Suprapubic skin (tissue), 4 donors: ENCODE measurements at regions not wholly inside any gene's neighbourhood (a gene's known extent, or its start where the extent isn't known, plus 50 kb on each side); places are given as distances from the start of the nearest gene placed in this dataset.

Source experiments
- DNase-seq, 2 donors: peaks; one replicate each; pipeline ENCODE4 v3.0.0-alpha.2; 2019; ENCODE audit warnings: low spot score in 2 of 2
- H3K27ac ChIP-seq: fragments of 200-600 bp; sonication (generic); one replicate; pipeline ENCODE4 v1.5.1; 2019
- H3K27me3 ChIP-seq: fragments of 200-600 bp; sonication (generic); one replicate; pipeline ENCODE4 v1.5.1; 2019
- H3K36me3 ChIP-seq: fragments of 200-600 bp; sonication (generic); one replicate; pipeline ENCODE4 v1.5.1; 2019
- H3K4me1 ChIP-seq: fragments of 200-600 bp; sonication (generic); one replicate; pipeline ENCODE4 v1.5.1; 2019
- H3K4me3 ChIP-seq: fragments of 200-600 bp; sonication (generic); one replicate; pipeline ENCODE4 v1.5.1; 2019; ENCODE audit warnings: mild to moderate bottlenecking
- H3K9me3 ChIP-seq: fragments of 200-600 bp; sonication (generic); one replicate; pipeline ENCODE4 v1.5.1; 2019
- EP300 ChIP-seq: sonication (generic); formaldehyde crosslinking; IDR thresholded peaks from one replicate; pipeline ENCODE4 v1.6.1; 2017; ENCODE audit warnings: antibody characterized with exemption
- POLR2A ChIP-seq, 2 donors: fragments of 450-650 bp; IDR thresholded peaks; one replicate each; pipeline ENCODE4 v1.6.1; 2017; ENCODE audit warnings: antibody characterized with exemption in 2 of 2, mild to moderate bottlenecking in 2 of 2, moderate library complexity in 2 of 2
- POLR2AphosphoS5 ChIP-seq, 3 donors: sonication (generic); formaldehyde crosslinking; IDR thresholded peaks; one replicate each; pipeline ENCODE4 v1.6.1; 2017; ENCODE audit warnings: antibody characterized with exemption in 3 of 3
- WGBS: methylation state at CpG from one replicate; pipeline ENCODE4 v1.1.5; 2018; 5-methylcytosine and 5-hydroxymethylcytosine counted together
- TF ChIP-seq, protein P1 (sequence below), 2 donors: fragments of 200-600 bp in 1 of 2; fragments of 450-650 bp in 1 of 2; sonication (generic) in 1 of 2; IDR thresholded peaks; one replicate each; pipeline ENCODE4 v1.5.1; 2016 to 2019; ENCODE audit warnings: antibody characterized with exemption in 2 of 2, mild to moderate bottlenecking in 1 of 2, moderate library complexity in 1 of 2

DNA sequence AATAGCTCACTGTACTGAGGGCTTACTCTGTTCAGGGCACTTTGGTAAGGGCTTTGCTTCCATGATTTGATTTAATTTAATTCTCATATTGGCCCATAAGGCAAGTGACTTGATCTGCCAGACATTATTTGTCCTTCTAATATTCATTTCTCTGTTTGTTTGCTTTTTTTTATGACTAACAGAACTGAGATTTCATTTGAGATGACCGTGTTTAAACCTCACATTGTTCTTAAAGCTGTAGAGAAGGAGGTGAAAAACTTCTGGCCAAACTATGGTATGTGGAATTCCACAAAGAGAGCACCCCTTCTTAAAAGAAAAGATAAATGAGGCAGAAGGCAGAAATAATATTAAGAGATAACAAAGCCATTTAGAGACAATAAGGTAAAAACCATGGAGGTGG lies 775.6 kb upstream of the ACO1 start:
- TF ChIP-seq EP300, result no peak
- no peak for TF ChIP-seq POLR2AphosphoS5 (IDR thresholded peaks at IDR 0.05)
- TF ChIP-seq, protein P1, sequence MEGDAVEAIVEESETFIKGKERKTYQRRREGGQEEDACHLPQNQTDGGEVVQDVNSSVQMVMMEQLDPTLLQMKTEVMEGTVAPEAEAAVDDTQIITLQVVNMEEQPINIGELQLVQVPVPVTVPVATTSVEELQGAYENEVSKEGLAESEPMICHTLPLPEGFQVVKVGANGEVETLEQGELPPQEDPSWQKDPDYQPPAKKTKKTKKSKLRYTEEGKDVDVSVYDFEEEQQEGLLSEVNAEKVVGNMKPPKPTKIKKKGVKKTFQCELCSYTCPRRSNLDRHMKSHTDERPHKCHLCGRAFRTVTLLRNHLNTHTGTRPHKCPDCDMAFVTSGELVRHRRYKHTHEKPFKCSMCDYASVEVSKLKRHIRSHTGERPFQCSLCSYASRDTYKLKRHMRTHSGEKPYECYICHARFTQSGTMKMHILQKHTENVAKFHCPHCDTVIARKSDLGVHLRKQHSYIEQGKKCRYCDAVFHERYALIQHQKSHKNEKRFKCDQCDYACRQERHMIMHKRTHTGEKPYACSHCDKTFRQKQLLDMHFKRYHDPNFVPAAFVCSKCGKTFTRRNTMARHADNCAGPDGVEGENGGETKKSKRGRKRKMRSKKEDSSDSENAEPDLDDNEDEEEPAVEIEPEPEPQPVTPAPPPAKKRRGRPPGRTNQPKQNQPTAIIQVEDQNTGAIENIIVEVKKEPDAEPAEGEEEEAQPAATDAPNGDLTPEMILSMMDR (IDR thresholded peaks at IDR 0.05), result no peak
- Histone ChIP-seq H3K4me1 (no peaks in the 10 kb centered on the region), H3K36me3 (no peaks in the 10 kb centered on the region), H3K27me3 (no peaks in the 10 kb centered on the region), H3K9me3 (no peaks in the 10 kb centered on the region), H3K4me3 (no peak overlapping the region), H3K27ac (no peak overlapping the region)
- 77% methylated on average over 1 of the region's 1 CpG for WGBS
- DNase-seq, result no peak

- no peaks in the 10 kb centered on the region for H3K4me1 ChIP-seq
- no peak for DNase-seq
- H3K27me3 ChIP-seq, result no peaks in the 10 kb centered on the region
- no peaks in the 10 kb centered on the region for H3K36me3 ChIP-seq
- TF ChIP-seq, protein P1 (IDR thresholded peaks at IDR 0.05), result no peak
- no peak for TF ChIP-seq POLR2A (IDR thresholded peaks at IDR 0.05)
- no peak for TF ChIP-seq EP300
- no peak for TF ChIP-seq POLR2AphosphoS5 (IDR thresholded peaks at IDR 0.05)
- H3K27ac ChIP-seq, result no peak overlapping the region
- no peaks in the 10 kb centered on the region for H3K9me3 ChIP-seq
- H3K4me3 ChIP-seq, result no peak overlapping the region
- WGBS, result 90% methylated on average over 3 of the region's 3 CpGs
These were observed 772.0 kb upstream of the ACO1 start for GRCh38 chr9:31612336-31613030.

DNA sequence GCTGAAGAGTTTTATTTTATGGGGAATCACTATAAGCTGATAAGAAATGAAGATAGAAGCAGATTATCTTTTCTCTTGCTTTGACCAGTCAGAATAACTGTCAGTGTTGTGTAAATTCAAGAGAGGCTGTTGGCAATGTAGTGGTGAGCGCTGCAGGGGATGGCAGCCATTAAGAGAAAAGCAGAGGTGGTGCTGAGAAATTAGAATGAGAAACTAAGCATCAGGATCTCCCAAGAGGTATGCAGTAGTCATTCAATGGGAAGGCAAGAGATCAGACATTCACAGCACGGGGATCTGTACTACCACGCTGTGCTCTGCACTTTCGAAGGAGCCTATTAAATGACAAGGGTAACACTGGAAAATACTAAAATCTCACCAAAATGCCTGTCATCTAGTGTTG lies 768.5 kb upstream of the ACO1 start:
- H3K27me3 ChIP-seq, result no peaks in the 10 kb centered on the region
- DNase-seq, result no peak
- H3K27ac ChIP-seq, result no peak overlapping the region
- H3K4me3 ChIP-seq, result no peak overlapping the region
- H3K4me1 ChIP-seq, result no peaks in the 10 kb centered on the region
- no peaks in the 10 kb centered on the region for H3K36me3 ChIP-seq
- no peaks in the 10 kb centered on the region for H3K9me3 ChIP-seq
- TF ChIP-seq POLR2A (IDR thresholded peaks at IDR 0.05), result no peak
- TF ChIP-seq EP300, result no peak
- TF ChIP-seq POLR2AphosphoS5 (IDR thresholded peaks at IDR 0.05), result no peak
- TF ChIP-seq, protein P1 (IDR thresholded peaks at IDR 0.05), result no peak
- 82% methylated on average over 4 of the region's 4 CpGs for WGBS

GRCh38 chr9:31623511-31623910 lies 760.9 kb upstream of the ACO1 start:
- Histone ChIP-seq H3K27ac (no peak overlapping the region), H3K4me3 (no peak overlapping the region), H3K36me3 (no peaks in the 10 kb centered on the region), H3K4me1 (no peaks in the 10 kb centered on the region), H3K9me3 (no peaks in the 10 kb centered on the region), H3K27me3 (no peaks in the 10 kb centered on the region)
- no peak for TF ChIP-seq EP300
- TF ChIP-seq, protein P1 (IDR thresholded peaks at IDR 0.05), result no peak
- DNase-seq, result no peak
- 53% methylated on average over 2 of the region's 2 CpGs for WGBS

DNA sequence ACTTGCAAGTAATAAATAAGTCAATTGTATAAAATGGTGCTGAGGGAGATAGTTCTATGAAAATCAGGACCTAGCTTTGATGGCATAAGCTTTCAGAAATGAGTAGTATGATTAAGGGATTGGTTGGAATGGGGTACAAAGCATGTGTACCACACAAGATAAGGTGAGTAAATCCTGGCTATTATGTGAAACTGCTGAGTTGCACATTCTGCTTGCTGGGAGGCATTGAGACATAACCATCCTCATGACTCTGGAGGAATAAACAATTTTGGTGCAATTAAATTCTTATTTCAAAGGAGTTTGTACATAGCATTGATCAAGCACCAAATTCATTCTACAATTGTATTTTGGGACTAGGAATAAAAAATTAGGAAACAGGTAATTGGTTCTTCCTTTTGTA lies 755.2 kb upstream of the ACO1 start:
- H3K27ac ChIP-seq, result no peak overlapping the region
- H3K36me3 ChIP-seq, result no peaks in the 10 kb centered on the region
- TF ChIP-seq POLR2A (IDR thresholded peaks at IDR 0.05) (no peak), POLR2AphosphoS5 (IDR thresholded peaks at IDR 0.05) (no peak), EP300 (no peak)
- TF ChIP-seq, protein P1 (IDR thresholded peaks at IDR 0.05), result no peak
- no peak for DNase-seq
- H3K4me1 ChIP-seq, result no peaks in the 10 kb centered on the region
- no peak overlapping the region for H3K4me3 ChIP-seq
- H3K27me3 ChIP-seq, result no peaks in the 10 kb centered on the region
- H3K9me3 ChIP-seq, result no peaks in the 10 kb centered on the region
